Astrocyte (in vitro differentiated cells and primary cell): ENCODE measurements at regions not wholly inside any gene's neighbourhood (a gene's known extent, or its start where the extent isn't known, plus 50 kb on each side); places are given as distances from the start of the nearest gene placed in this dataset.
"Not testable (repeated sequence)": the region's sequence is repeated elsewhere in the genome, so short reads cannot be mapped to it uniquely, and the experiment has no call there.

ENCODE experiments used
- DNase-seq: peaks from one replicate; pipeline ENCODE4 v3.0.0-alpha.2; 2010; ENCODE audit warnings: low read depth
- FAIRE-seq: peaks from 2 replicates; lab custom pipeline; 2011; peaks lifted over from hg19 to GRCh38; lab: Jason Lieb, UNC
- H2AFZ ChIP-seq: 2 replicates; pipeline ENCODE4 v1.6.0; 2012; ENCODE audit warnings: low read depth, low read length, inconsistent platforms
- H3K27ac ChIP-seq: 2 replicates; pipeline ENCODE4 v1.5.1; 2011; ENCODE audit warnings: low read depth, low read length, inconsistent platforms
- H3K27me3 ChIP-seq: 2 replicates; pipeline ENCODE4 v1.6.0; 2011; ENCODE audit warnings: low read length, inconsistent platforms; ENCODE audit not compliant: insufficient read depth
- H3K36me3 ChIP-seq: 2 replicates; pipeline ENCODE4 v1.5.1; 2011; ENCODE audit warnings: low read length, inconsistent platforms; ENCODE audit not compliant: insufficient read depth
- H3K4me1 ChIP-seq: 2 replicates; pipeline ENCODE4 v1.5.1; 2011; ENCODE audit warnings: low read length, inconsistent platforms; ENCODE audit not compliant: insufficient read depth
- H3K4me2 ChIP-seq: 2 replicates; pipeline ENCODE4 v1.6.0; 2012; ENCODE audit warnings: low read length, inconsistent platforms
- H3K4me3 ChIP-seq: 2 replicates; pipeline ENCODE4 v1.5.1; 2011; ENCODE audit warnings: low read depth, mild to moderate bottlenecking, low read length, inconsistent platforms; ENCODE audit not compliant: insufficient read depth
- H3K79me2 ChIP-seq: 2 replicates; pipeline ENCODE4 v1.6.0; 2012; ENCODE audit warnings: mild to moderate bottlenecking, low read length, inconsistent platforms; ENCODE audit not compliant: insufficient read depth
- H3K9ac ChIP-seq: 2 replicates; pipeline ENCODE4 v1.6.0; 2012; ENCODE audit warnings: mild to moderate bottlenecking, low read length, inconsistent platforms
- H3K9me3 ChIP-seq: 2 replicates; pipeline ENCODE4 v1.5.1; 2012; ENCODE audit warnings: low read depth, mild to moderate bottlenecking, low read length, inconsistent platforms; ENCODE audit not compliant: insufficient read depth
- H4K20me1 ChIP-seq: 2 replicates; pipeline ENCODE4 v1.6.0; 2012; ENCODE audit warnings: low read length, inconsistent platforms; ENCODE audit not compliant: insufficient read depth
- H3K27ac Mint-ChIP-seq: one replicate; pipeline ENCODE4 v1.8.0; 2021; ENCODE audit warnings: mild to moderate bottlenecking, mixed read lengths; ENCODE audit not compliant: unreplicated experiment
- H3K27me3 Mint-ChIP-seq: one replicate; pipeline ENCODE4 v1.8.0; 2021; ENCODE audit warnings: low read depth, mixed read lengths; ENCODE audit not compliant: unreplicated experiment
- H3K36me3 Mint-ChIP-seq: one replicate; pipeline ENCODE4 v1.8.0; 2021; ENCODE audit warnings: low read depth, mixed read lengths; ENCODE audit not compliant: unreplicated experiment
- H3K4me1 Mint-ChIP-seq: one replicate; pipeline ENCODE4 v1.8.0; 2021; ENCODE audit warnings: low read depth, mixed read lengths; ENCODE audit not compliant: unreplicated experiment
- H3K4me3 Mint-ChIP-seq: one replicate; pipeline ENCODE4 v1.8.0; 2021; ENCODE audit warnings: mild to moderate bottlenecking, moderate library complexity, mixed read lengths; ENCODE audit not compliant: unreplicated experiment
- H3K9me3 Mint-ChIP-seq: one replicate; pipeline ENCODE4 v1.8.0; 2021; ENCODE audit warnings: mild to moderate bottlenecking, mixed read lengths; ENCODE audit not compliant: unreplicated experiment
- EZH2 ChIP-seq: IDR thresholded peaks from 2 replicates; pipeline ENCODE4 v1.6.1; 2012; ENCODE audit warnings: mild to moderate bottlenecking, low read length, inconsistent platforms; ENCODE audit not compliant: insufficient read depth
- TF ChIP-seq, protein P1 (sequence below): IDR thresholded peaks from 2 replicates; pipeline ENCODE4 v1.5.1; 2011; ENCODE audit warnings: low read depth, mild to moderate bottlenecking, inconsistent platforms, low read length, moderate library complexity; ENCODE audit not compliant: insufficient read depth

GRCh38 chrY:7326296-7327246 lies 415.0 kb upstream of the AMELY start:
- no peaks in the 10 kb centered on the region for H3K27me3 Mint-ChIP-seq
- Histone ChIP-seq H3K27me3 (no peaks in the 10 kb centered on the region), H3K79me2 (peaks cover 26% of the 10 kb centered on the region), H3K27ac (no peak overlapping the region), H3K4me2 (no peak overlapping the region), H3K4me1 (no peaks in the 10 kb centered on the region), H3K4me3 (no peak overlapping the region), H4K20me1 (peaks cover 16% of the 10 kb centered on the region), H3K9me3 (no peaks in the 10 kb centered on the region), H2AFZ (no peak overlapping the region), H3K36me3 (peaks cover 9% of the 10 kb centered on the region), H3K9ac (no peak overlapping the region)
- H3K27ac Mint-ChIP-seq = no peak overlapping the region
- no peak for DNase-seq
- TF ChIP-seq EZH2 = no peak
- TF ChIP-seq, protein P1, sequence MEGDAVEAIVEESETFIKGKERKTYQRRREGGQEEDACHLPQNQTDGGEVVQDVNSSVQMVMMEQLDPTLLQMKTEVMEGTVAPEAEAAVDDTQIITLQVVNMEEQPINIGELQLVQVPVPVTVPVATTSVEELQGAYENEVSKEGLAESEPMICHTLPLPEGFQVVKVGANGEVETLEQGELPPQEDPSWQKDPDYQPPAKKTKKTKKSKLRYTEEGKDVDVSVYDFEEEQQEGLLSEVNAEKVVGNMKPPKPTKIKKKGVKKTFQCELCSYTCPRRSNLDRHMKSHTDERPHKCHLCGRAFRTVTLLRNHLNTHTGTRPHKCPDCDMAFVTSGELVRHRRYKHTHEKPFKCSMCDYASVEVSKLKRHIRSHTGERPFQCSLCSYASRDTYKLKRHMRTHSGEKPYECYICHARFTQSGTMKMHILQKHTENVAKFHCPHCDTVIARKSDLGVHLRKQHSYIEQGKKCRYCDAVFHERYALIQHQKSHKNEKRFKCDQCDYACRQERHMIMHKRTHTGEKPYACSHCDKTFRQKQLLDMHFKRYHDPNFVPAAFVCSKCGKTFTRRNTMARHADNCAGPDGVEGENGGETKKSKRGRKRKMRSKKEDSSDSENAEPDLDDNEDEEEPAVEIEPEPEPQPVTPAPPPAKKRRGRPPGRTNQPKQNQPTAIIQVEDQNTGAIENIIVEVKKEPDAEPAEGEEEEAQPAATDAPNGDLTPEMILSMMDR = no peak
- H3K4me1 Mint-ChIP-seq = no peaks in the 10 kb centered on the region
- H3K9me3 Mint-ChIP-seq = no peaks in the 10 kb centered on the region
- H3K36me3 Mint-ChIP-seq = peaks cover 4% of the 10 kb centered on the region
- FAIRE-seq = no peak
- no peak overlapping the region for H3K4me3 Mint-ChIP-seq

GRCh38 chrY:7325531-7325930 lies 414.0 kb upstream of the AMELY start:
- Histone ChIP-seq H3K79me2 (peaks cover 36% of the 10 kb centered on the region), H4K20me1 (peaks cover 26% of the 10 kb centered on the region), H3K4me2 (no peak overlapping the region), H3K27me3 (no peaks in the 10 kb centered on the region), H2AFZ (no peak overlapping the region), H3K4me3 (no peak overlapping the region), H3K4me1 (no peaks in the 10 kb centered on the region), H3K27ac (no peak overlapping the region), H3K9me3 (no peaks in the 10 kb centered on the region), H3K9ac (no peak overlapping the region), H3K36me3 (peaks cover 9% of the 10 kb centered on the region)
- no peak overlapping the region for H3K27ac Mint-ChIP-seq
- H3K4me3 Mint-ChIP-seq = no peak overlapping the region
- TF ChIP-seq, protein P1 = no peak
- TF ChIP-seq EZH2 = no peak
- FAIRE-seq (no peak), DNase-seq (no peak)
- H3K9me3 Mint-ChIP-seq = no peaks in the 10 kb centered on the region
- H3K27me3 Mint-ChIP-seq = no peaks in the 10 kb centered on the region
- no peaks in the 10 kb centered on the region for H3K4me1 Mint-ChIP-seq
- H3K36me3 Mint-ChIP-seq = peaks cover 4% of the 10 kb centered on the region

DNA sequence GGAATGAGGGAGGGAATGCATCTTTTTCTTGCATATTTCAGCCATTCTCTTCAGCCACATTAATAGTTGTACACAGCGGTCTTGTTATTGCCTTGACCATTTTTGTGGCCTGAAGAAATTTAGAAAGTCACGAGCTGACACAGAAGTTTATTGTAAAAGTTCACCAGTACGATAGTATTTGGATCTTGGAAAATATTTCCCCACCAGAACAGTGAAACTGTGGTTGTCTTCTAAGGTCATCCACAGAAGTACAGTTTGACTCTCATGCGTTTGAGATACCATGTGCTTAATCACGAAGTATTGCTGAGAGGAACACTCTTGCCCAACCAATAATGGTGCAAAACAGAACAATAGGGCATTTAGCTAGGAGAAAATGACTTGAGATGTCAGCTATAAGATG lies 409.2 kb upstream of the AMELY start:
- Histone ChIP-seq H3K4me2 (no peak overlapping the region), H3K36me3 (peaks cover 9% of the 10 kb centered on the region), H3K27me3 (no peaks in the 10 kb centered on the region), H2AFZ (no peak overlapping the region), H3K79me2 (peaks cover 64% of the 10 kb centered on the region), H3K9ac (no peak overlapping the region), H4K20me1 (peaks cover 52% of the 10 kb centered on the region), H3K9me3 (no peaks in the 10 kb centered on the region), H3K27ac (no peak overlapping the region), H3K4me1 (no peaks in the 10 kb centered on the region), H3K4me3 (no peak overlapping the region)
- FAIRE-seq (no peak), DNase-seq (no peak)
- H3K4me3 Mint-ChIP-seq = no peak overlapping the region
- H3K27ac Mint-ChIP-seq = no peak overlapping the region
- peaks cover 2% of the 10 kb centered on the region for H3K36me3 Mint-ChIP-seq
- no peak for TF ChIP-seq EZH2
- TF ChIP-seq, protein P1 = no peak
- H3K4me1 Mint-ChIP-seq = peaks cover 4% of the 10 kb centered on the region
- H3K27me3 Mint-ChIP-seq = no peaks in the 10 kb centered on the region
- no peaks in the 10 kb centered on the region for H3K9me3 Mint-ChIP-seq

GRCh38 chrY:7320171-7320570 lies 408.6 kb upstream of the AMELY start:
- H3K27ac ChIP-seq, H3K27me3 Mint-ChIP-seq, H3K4me1 ChIP-seq, H2AFZ ChIP-seq, H3K9me3 Mint-ChIP-seq, H3K27me3 ChIP-seq, DNase-seq, FAIRE-seq, H3K27ac Mint-ChIP-seq, H3K36me3 Mint-ChIP-seq, H3K9me3 ChIP-seq, H3K4me3 Mint-ChIP-seq, H3K9ac ChIP-seq, H3K36me3 ChIP-seq, H3K4me1 Mint-ChIP-seq, H3K4me3 ChIP-seq, H3K4me2 ChIP-seq: not testable (repeated sequence)
- H3K79me2 ChIP-seq = peaks cover 70% of the 10 kb centered on the region
- peaks cover 52% of the 10 kb centered on the region for H4K20me1 ChIP-seq
